Inferior parietal cortex (tissue), 1 donor: ENCODE measurements at regions not wholly inside any gene's neighbourhood (a gene's known extent, or its start where the extent isn't known, plus 50 kb on each side); places are given as distances from the start of the nearest gene placed in this dataset.

Experiments
- DNase-seq: peaks from one replicate; pipeline ENCODE4 v3.0.0-alpha.2; 2016; ENCODE audit errors: extremely low spot score

DNA sequence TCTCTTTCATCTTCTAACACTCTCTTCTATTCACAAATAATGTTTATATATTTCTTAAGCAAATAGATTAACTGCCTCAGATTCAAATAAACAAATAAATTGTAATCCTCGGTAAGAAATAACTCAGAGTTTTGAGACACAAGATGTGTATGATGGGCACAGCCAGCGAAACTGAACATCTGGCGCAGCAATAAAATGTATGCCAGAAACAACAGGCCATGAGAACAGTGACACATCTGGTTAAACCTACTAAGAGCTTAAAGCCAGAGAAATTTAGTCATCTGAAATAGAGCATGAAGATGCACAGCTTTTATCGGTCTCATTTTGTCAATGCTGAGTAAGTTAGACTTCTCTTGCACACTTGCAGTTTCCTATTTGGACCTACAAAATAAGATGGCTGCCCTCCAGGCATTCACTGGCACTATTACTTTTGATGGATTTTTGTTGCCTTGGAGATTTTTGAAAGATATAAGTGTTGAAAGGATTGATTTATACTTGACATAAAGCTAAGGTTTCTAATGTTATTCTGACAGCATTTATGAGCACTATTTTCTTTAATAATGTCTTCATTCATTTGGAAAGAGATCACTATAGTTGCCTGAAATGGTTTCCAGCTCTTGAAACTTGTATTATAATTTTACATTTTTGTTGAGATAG lies 1444.0 kb downstream of the PCDH18 start:
- no peak for DNase-seq

DNA sequence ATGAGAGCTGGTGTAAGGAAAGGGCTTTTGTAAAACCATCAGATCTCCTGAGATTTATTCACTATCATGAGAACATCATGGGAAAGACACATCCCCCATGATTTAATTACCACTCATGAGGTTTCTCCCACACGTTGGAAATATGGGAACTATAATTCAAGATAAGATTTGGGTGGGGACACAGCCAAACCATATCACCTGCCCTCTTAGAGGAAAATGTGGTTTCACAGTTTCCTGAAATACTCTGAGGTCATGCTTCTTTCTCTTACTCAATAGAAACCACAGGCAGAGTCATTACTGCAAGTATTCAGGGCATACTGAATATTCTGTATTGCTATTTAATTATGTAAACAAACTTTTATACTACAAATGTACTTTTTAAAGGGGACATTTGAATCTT lies 1453.3 kb downstream of the PCDH18 start:
- DNase-seq: no peak

DNA sequence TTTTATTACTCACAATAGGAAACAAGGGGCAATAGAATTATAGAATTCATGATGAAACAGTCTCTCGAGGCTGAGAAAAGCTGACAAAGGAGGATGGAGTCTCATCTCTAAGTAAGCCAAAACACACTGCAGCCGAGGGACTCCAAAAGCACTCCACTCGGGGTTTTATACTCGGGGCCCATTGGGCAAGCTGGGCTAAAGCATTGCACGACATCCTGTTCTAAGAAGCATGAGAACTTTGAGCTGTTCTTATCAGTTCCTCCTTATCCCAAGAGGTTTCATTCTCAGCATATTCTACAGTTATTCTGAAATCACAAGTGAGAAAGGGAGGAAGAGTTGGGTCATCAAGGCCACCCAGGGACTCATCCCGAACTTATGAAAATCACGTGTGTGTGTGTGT lies 1475.5 kb downstream of the PCDH18 start:
- no peak for DNase-seq

DNA sequence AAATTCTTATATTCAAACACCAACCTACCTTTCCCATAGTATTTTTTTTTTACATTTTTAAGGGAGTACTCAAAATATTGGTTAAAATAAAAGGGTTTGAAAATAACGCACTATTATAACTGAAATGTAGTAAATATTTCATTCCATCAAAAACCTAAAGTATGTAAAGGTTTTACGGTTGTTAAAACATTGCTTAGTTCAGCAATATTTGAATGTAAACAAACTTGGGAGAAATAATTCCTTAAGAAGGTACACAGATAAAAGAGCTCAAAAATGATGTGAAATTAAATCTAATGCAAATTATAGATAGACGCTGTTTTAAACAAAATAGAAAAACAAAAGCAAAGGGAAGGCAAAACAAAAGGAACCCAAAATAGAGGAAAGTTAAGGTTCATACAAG lies 1476.9 kb downstream of the PCDH18 start:
- DNase-seq: no peak

DNA sequence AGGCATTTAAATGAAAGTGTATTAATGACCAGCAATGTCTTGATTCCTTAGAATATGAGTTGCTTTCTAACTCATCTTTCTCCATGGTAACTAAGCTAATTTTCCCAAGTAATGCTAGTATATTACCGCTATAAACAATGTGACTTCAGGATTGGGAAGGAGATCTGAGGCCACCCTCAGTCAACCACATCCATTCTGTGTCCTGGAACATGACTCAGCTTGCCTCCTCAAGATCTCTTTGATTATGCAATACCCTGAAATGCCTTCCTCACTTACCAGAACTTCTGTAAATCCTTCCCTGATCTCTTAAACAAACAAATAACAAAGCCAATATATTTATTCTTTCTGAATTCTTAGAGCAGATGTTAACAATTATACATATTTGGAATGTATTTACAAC lies 1495.5 kb downstream of the PCDH18 start:
- no peak for DNase-seq

DNA sequence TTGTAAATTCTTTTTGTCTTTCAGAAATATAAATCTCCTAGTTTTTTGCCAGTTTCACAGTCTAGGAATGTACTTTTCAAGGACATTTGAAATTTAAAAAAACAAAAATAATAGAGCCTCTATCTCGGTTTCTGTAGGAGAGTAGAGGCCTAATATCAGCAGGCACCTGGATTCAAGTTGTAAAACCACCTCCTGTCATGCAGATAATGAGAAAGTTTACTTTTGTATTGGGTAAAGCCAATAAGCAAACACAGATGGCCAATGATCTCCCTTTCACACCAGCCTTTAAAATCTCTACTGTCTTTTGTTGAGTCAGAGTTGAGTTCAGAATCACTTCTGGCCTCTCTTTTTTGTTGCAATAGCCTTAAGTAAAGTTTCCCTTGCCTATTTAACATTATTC lies 1499.9 kb downstream of the PCDH18 start:
- DNase-seq: no peak

DNA sequence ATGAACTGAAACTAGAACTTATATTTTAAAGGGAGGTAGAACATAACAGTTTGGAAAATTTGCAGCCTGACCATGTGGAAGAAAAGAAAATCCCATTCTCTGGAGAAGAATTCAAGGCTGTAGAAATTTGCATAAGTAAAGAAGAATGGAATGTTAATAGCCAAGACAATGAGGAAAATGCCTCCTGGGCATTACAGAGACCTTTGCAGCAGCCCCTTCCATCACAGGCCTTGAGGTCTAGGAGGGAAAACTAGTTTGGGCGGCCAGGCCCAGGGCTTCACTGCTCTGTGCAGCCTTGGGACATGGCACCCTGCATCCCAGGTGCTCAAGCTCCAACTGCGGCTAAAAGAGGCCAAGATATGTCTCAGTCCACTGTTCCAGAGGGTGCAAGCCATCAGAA lies 1506.8 kb downstream of the PCDH18 start:
- no peak for DNase-seq

DNA sequence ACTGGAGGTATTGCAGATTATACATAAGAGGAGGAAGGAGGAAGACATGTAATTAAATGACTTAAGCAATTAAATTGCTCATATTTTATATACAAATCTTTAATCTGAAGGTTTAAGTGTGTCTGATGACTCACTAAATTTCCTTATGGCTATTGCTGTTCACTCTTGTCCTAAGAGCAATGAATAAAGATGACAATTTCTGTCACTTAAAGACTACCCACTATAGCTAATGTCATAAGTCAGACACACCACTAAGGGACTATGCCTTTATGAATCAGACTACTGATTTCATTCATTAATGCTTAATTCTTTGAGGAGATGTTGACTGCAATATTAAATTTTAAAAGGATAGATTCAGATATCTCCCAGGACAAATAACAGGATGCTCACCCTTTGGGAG lies 1514.7 kb downstream of the PCDH18 start:
- no peak for DNase-seq

DNA sequence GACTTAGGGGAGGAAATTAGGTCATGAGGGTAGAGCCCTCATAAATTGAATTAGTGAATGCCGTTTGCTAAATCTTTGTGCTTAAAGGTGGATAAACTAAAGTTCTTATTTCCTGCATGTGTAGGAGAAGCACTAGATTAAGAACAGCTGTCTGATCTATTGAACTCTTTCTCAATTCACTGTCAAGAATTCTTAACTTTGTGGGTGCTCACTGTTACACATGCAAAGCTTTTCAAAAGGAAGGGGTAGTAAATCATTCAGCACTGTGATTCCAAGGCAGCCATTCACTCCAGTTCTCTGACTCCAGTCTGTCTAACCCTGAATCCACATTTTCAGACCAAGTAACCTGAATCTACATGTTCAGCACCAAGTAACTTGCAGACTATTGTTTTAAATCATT lies 1520.1 kb downstream of the PCDH18 start:
- no peak for DNase-seq

DNA sequence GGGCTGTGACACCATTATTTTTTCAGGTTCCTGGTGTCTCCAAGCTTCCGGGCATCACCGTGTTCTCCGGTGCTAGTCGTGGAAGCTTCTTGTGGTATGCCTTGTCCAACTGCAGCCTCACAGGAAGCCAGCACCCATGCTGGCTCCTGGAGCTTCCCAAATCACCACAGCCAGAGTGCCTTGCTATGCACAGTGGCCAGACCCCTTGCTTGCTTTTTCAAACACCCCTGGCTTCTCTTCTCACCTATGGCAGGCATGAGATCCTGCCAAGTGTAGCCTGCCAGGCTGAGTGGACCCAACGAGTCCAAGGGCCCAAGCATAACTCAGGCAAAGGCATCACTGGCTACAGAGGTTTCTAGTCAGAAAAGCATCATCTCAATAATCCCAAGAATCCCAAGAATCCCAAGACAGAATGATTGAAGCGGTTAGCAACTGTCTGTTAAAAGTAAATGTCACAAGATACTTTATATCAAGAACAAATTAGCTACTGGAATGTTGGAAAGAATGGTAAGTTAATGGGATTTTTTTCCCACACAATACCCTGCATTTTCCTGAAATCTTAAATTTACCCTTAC lies 1522.9 kb downstream of the PCDH18 start:
- DNase-seq: no peak

DNA sequence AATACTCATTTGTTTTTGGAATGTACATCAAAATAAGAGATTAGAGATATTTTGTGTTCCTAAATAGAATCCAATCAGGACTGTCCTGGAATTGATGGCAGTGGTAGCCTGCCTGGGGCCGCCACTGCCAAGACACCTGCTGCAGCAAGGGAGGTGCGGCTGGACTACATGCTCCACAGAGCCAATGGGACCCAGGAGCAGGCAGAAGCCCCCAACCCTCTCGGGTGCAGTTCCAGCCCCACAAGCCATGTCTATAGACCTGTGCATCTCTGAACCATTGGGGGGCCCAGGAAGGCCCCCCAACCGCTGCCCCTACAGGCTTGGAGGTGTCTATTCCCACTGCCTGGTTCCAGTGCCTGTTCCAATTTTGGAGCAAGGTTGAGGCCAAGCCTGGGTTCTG lies 1524.3 kb downstream of the PCDH18 start:
- DNase-seq: no peak

DNA sequence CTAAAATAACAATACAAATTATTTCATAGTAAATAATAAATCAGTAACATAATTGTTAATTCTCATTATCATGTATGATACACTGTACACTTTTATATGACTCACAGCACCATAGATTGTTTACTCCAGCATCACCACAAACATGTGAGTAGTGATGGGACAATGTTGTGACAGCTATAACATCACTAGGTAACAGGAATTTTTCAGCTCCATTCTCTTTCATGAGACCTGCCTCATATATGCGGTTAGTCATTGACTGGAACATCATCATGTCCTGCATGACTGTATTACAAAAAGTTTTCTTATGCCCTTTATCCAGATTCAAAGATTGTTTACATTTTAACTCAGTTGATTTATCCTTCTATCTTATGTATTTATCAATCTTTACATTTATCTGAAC lies 1530.0 kb downstream of the PCDH18 start:
- DNase-seq: no peak

DNA sequence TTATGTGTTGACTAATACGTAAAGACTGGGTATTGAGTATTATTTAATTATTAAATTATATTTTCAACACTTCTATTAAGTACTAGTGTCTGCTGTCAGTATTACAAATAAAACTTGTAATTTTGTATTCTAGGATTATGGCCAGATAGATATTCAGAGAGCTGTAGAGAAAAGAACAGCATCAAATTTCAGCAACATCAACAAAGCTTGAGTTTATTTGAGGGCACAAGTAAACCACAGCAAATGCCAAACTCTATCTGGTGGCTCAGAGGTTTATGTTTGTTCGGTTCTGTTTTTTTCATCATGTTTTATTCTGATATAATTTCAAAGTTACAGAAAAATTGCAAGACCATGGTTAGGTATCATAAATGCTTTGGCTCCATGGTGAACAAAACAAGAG lies 1530.5 kb downstream of the PCDH18 start:
- DNase-seq: no peak

DNA sequence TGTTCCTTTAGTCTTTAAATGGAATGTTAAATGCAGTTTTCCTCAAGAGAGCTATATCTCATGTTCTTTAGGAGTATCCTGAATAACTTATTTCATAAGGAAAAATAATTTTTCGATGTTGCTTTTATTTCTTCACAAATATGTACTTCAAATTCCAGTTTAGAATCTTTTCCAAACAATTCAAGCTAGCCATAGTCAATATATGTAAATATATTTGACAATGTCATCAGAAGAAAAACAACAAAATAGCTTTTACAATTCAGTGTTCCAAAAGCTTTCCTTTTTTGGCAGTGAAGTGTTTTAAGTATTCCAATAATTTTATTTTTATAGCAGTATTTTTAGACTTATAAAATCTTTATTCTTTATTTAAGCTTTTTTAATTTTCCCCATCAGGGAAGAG lies 1532.0 kb downstream of the PCDH18 start:
- no peak for DNase-seq

DNA sequence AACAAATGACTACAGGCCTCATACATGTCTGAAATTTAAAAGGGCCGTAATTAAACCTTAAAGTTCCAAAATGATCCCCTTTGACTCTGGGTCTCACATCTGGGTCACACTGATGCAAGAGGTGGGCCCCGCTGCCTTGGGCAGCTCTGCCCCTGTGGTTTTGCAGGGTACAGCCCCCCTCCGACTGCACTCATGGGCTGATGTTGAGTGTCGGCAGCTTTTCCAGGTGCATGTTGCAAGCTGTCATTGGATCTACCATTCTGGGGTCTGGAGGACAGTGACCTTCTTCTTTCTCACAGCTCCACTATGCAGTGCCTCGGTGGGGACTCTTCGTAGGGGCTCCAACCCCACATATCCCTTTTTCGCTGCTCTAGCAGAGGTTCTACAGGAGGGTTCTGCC lies 1537.9 kb downstream of the PCDH18 start:
- no peak for DNase-seq

DNA sequence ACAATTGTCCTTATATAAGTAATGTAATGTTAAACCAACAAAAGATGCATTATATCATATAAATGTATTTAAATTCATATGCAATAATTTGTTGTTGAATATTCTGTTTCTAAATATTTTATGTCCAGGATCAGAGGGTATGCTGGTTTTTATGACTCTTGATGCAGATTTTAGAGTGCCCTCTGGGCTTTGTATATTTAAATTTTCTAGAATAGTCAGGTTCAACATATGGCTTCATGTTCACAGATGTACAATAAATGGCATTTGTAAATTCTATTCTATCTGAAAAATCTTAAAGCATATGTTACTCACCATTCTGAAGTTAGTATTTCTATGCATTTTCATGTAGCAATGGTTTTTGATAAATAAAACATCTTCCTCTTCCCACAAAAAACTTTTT lies 1555.4 kb downstream of the PCDH18 start:
- no peak for DNase-seq

DNA sequence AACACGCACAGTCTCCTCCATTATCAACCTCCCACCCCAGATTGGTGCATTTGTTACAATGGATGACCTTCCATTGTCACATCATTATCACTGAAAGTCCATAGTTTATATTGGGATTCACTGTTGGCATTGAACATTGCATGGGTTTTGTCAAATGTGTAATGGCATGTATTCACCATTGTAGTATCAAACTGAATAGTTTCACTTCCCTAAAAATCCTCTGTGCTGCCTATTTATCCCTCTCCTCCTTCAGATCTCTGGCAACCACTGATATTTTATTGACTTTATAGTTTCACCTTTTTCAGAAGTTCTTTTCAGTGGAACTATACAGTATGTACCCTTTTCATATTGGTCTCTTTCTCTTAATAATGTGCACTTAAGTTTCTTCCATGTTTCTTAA lies 1565.4 kb downstream of the PCDH18 start:
- no peak for DNase-seq

DNA sequence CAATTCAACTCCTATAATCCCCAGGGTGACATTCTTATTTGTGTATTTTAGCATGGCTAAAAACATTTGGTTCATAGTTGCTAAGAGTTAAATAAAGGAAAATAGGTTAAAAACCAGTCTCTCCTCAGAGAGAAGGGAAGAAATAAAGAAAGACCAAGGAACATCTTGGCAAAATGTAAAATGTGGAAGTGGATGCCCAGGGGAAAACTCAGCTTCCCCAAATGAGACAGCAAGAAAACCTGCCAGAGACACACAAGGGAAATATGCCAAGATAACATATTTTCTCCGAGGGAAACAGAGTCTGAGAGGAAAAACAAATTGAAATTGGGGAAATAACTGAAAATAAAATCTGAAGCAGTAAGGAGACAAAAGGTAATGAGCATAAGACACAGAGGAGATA lies 1569.3 kb downstream of the PCDH18 start:
- DNase-seq: no peak

DNA sequence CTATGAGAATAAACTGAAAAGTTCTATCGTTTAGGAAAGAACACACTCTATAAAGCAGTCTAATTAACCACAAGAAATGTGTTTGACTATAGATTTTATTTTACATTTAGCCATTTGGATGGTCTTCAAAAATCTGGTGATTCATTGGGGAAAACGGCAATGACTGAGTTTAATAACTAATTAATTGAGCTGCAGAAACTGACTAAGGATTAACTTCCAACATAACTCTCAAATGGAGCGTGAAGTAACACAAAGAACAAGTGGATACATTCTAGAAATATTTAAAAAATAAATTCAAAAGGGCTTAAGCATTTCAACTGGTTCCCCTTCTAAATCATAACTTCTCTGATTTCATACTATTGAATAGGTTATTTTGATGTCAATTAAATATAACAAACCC lies 1582.4 kb downstream of the PCDH18 start:
- DNase-seq: no peak

DNA sequence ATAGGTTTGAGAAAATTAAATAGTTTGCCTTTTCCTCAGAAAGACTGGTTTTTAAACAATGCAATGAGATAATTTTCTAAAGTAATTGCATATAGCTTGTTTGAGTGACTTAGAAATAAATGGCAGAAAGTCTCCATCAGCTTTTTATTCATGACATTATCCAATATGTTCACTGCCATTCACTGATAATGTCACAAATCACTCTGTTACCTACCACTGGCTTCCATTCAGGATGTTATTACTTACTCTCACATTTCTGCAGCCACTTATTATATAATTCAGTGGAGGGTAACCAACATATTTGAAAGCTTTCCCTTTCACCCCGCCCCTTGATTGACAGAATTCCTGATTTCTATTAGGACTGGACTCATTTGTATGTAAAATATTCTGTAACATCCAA lies 1583.5 kb downstream of the PCDH18 start:
- no peak for DNase-seq

DNA sequence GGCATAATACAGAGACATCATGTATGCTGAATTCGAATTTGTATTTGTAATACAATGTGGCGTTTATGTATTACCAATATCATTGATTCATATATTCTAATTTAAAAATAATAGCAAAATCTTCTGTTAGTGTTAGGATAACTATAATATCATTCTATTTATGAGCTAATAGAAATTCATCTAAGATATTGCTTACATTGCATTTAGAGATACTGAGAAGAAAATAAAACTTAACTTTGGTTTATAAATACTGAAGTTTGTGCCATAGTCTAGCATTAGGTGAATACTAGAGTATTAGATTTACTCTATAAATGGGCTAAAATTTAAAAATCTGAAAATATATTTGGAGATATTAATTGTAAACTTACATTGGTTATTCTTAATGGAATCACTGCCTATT lies 1590.6 kb downstream of the PCDH18 start:
- no peak for DNase-seq

DNA sequence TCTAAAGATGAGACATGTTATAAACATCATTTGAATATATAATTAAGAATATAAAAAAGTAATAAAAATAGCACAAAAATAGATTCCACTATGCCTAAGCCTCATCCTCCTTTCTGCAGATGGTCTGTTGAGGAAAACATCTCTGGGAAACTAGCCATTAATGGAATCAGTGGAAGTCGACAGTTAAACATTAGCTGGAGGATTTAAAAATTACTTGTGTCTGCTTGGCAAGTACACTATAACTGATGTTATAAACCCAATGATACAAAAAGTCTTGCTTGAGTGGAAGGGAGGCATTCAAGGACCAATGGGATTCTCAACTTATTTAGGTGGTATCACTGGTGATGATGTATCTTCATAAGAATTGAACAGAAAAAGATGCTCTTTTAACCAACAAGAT lies 1598.3 kb downstream of the PCDH18 start:
- no peak for DNase-seq

DNA sequence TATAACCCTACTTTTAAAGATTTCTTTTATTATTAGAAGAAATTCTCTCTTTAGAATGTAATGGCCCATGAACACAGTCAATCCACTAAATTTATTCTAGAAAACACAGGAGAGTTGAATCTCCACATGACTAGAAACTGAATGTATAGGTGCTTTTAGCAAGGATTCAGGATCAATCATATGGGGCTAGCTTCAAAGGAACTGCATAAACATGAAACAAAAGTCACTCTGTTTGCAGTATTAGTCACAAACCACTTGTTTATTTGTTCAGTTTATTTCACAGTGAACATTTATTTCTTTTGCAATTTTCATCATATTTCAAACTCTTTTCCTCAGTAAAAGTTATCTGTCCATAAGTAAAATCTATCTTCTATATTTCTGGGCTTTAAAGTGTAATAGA lies 1604.6 kb downstream of the PCDH18 start:
- no peak for DNase-seq

DNA sequence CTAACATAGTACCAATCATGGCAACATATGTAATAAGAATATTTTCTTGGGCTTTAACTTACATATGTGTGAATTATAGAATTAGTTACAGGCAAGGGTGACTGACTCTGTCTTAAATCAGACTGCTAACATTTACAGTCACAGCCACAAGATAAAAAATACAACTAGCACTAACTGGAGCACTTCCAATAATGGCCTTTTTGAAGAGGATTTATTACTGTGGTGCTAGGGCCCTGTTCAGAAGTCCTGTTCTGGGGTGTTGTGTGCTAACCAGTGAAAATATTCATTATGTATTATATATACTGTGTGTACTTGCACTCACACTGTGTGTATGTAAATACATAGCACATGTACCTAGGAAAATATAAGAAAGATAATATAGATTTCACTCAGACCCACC lies 1611.2 kb downstream of the PCDH18 start:
- no peak for DNase-seq
